ENCODE measurements at regions not wholly inside any gene's neighbourhood (a gene's known extent, or its start where the extent isn't known, plus 50 kb on each side); places are given as distances from the start of the nearest gene placed in this dataset.
"Not testable (repeated sequence)": the region's sequence is repeated elsewhere in the genome, so short reads cannot be mapped to it uniquely, and the experiment has no call there.

- no peak for DNase-seq
Measured at GRCh38 chr3:95717048-95717447, 1097.3 kb upstream of the EPHA6 start.

GRCh38 chr3:95718168-95718567 lies 1096.2 kb upstream of the EPHA6 start:
- DNase-seq = no peak

- DNase-seq = no peak
Measured at GRCh38 chr3:95719481-95719880, 1094.9 kb upstream of the EPHA6 start.

GRCh38 chr3:95721938-95722337 lies 1092.5 kb upstream of the EPHA6 start:
- no peak for DNase-seq

GRCh38 chr3:95725770-95726169 lies 1088.6 kb upstream of the EPHA6 start:
- no peak for DNase-seq

- DNase-seq = no peak
Measured at GRCh38 chr3:95731753-95732152, 1082.6 kb upstream of the EPHA6 start.

GRCh38 chr3:95733336-95733735 lies 1081.1 kb upstream of the EPHA6 start:
- DNase-seq = no peak

- DNase-seq = no peak
Measured at GRCh38 chr3:95738045-95738444, 1076.3 kb upstream of the EPHA6 start.

GRCh38 chr3:95744896-95745295 lies 1069.5 kb upstream of the EPHA6 start:
- DNase-seq = not testable (repeated sequence)

GRCh38 chr3:95750097-95750496 lies 1064.3 kb upstream of the EPHA6 start:
- DNase-seq = no peak

GRCh38 chr3:95751509-95751908 lies 1062.9 kb upstream of the EPHA6 start:
- DNase-seq = no peak

GRCh38 chr3:95752199-95752598 lies 1062.2 kb upstream of the EPHA6 start:
- no peak for DNase-seq

- no peak for DNase-seq
Measured at GRCh38 chr3:95758707-95759106, 1055.7 kb upstream of the EPHA6 start.

- no peak for DNase-seq
Measured at GRCh38 chr3:95759614-95760301, 1054.6 kb upstream of the EPHA6 start.

GRCh38 chr3:95775486-95776094 lies 1038.8 kb upstream of the EPHA6 start:
- no peak for DNase-seq

- DNase-seq = no peak
Measured at GRCh38 chr3:95781598-95781997, 1032.8 kb upstream of the EPHA6 start.

- no peak for DNase-seq
Measured at GRCh38 chr3:95789111-95789510, 1025.3 kb upstream of the EPHA6 start.

- DNase-seq = no peak
Measured at GRCh38 chr3:95797081-95797480, 1017.3 kb upstream of the EPHA6 start.

- DNase-seq = no peak
Measured at GRCh38 chr3:95798628-95799027, 1015.8 kb upstream of the EPHA6 start.

GRCh38 chr3:95810462-95810861 lies 1003.9 kb upstream of the EPHA6 start:
- DNase-seq = no peak

- no peak for DNase-seq
Measured at GRCh38 chr3:95813244-95813643, 1001.1 kb upstream of the EPHA6 start.

- DNase-seq = no peak
Measured at GRCh38 chr3:95815828-95816227, 998.6 kb upstream of the EPHA6 start.

GRCh38 chr3:95826419-95826818 lies 988.0 kb upstream of the EPHA6 start:
- no peak for DNase-seq

- DNase-seq = no peak
Measured at GRCh38 chr3:95832146-95832545, 982.2 kb upstream of the EPHA6 start.

GRCh38 chr3:95860628-95861027 lies 953.8 kb upstream of the EPHA6 start:
- not testable (repeated sequence) for DNase-seq
